ENCODE measurements at regions not wholly inside any gene's neighbourhood (a gene's known extent, or its start where the extent isn't known, plus 50 kb on each side); places are given as distances from the start of the nearest gene placed in this dataset.

DNA sequence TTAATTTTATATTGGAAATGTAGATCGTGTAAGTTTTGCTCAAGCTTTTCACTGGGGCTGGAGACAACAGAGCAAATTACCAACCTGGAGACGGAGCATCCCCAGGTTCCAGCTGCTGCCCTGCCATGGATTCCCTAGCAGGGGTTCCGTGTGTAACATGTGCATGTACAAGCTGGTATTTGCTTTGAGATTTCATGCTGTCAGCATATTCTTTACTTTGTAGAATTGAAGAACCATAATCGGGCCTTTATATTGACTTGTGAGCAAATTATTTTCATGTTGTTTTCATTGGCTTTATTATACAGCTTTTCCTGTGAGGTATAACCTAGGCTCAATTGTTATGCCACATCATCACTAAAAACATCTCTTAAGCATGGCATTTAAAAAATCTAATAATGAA lies 369.2 kb upstream of the COBL start:
- Histone ChIP-seq H3K4me1 (no peaks in the 10 kb centered on the region), H3K36me3 (no peaks in the 10 kb centered on the region), H3K9me3 (no peaks in the 10 kb centered on the region), H3K4me3 (no peak overlapping the region), H3K27ac (no peak overlapping the region), H3K27me3 (no peaks in the 10 kb centered on the region)
- WGBS, 5 donors = 86 to 89% (median 89%) methylated on average over 4 of the region's 4 CpGs
- TF ChIP-seq EP300 (IDR thresholded peaks at IDR 0.05) = no peak
- TF ChIP-seq, protein P1, sequence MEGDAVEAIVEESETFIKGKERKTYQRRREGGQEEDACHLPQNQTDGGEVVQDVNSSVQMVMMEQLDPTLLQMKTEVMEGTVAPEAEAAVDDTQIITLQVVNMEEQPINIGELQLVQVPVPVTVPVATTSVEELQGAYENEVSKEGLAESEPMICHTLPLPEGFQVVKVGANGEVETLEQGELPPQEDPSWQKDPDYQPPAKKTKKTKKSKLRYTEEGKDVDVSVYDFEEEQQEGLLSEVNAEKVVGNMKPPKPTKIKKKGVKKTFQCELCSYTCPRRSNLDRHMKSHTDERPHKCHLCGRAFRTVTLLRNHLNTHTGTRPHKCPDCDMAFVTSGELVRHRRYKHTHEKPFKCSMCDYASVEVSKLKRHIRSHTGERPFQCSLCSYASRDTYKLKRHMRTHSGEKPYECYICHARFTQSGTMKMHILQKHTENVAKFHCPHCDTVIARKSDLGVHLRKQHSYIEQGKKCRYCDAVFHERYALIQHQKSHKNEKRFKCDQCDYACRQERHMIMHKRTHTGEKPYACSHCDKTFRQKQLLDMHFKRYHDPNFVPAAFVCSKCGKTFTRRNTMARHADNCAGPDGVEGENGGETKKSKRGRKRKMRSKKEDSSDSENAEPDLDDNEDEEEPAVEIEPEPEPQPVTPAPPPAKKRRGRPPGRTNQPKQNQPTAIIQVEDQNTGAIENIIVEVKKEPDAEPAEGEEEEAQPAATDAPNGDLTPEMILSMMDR (IDR thresholded peaks at IDR 0.05) = no peak
- TF ChIP-seq POLR2A (IDR thresholded peaks at IDR 0.05) = no peak
- TF ChIP-seq POLR2AphosphoS5 (IDR thresholded peaks at IDR 0.05) = no peak
- no peak for DNase-seq
- intact Hi-C loops (cut with DNase I; ENCODE audit: low total_unique reads) = no loop called here

DNA sequence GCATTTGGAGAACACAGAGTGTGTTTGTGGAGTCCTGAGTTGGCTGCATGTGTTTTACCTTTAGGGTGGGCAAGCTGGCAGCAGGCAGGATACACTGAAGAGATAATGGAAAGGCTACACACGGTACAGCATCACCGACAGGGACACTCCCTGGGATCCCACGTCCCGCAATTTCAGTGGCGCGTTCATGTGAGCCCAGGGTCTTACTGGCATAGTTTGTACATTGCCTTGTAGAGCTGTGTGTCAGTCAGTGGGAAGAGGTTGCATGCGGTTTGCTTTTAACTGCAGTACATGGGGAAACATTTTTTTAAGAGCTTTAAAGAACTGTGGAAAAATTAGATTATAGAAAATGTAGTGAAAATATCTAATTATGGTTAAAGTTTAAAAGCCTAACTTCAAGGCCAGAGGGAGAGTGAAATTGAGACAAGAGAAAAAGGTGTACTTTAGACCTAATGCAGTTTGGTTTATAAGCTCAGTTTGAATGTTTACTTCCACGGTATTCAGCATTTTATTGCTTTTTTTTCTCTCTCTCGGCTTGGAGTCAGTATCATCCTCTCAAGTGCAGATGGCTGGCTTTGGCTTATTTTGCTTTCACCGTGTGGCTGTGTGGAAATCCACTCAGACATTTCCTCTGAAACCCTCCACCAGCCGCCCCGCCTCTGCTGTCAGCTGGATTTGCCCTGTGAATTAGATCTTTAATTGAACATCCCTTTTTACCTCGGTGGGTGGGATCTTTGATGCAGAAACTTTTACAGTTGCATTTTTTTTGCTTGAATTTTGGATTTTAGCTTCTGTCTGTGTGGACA lies 364.2 kb upstream of the COBL start:
- WGBS, 5 donors = 62 to 76% (median 73%) methylated on average over 13 of the region's 13 CpGs
- no peak overlapping the region for H3K27ac ChIP-seq
- DNase-seq = no peak
- no peak overlapping the region for H3K4me3 ChIP-seq
- no peaks in the 10 kb centered on the region for H3K4me1 ChIP-seq
- H3K36me3 ChIP-seq = no peaks in the 10 kb centered on the region
- no peaks in the 10 kb centered on the region for H3K27me3 ChIP-seq
- H3K9me3 ChIP-seq = no peaks in the 10 kb centered on the region
- TF ChIP-seq POLR2A (IDR thresholded peaks at IDR 0.05) = no peak
- TF ChIP-seq, protein P1 (IDR thresholded peaks at IDR 0.05) = no peak
- TF ChIP-seq POLR2AphosphoS5 (IDR thresholded peaks at IDR 0.05) = no peak
- TF ChIP-seq EP300 (IDR thresholded peaks at IDR 0.05) = no peak
- intact Hi-C loops (cut with DNase I; ENCODE audit: low total_unique reads) = no loop called here

- DNase-seq = no peak
- H3K27ac ChIP-seq = no peak overlapping the region
- H3K9me3 ChIP-seq = peaks cover 0 to 3% (median 0%) of the 10 kb centered on the region in 4 donors
- H3K27me3 ChIP-seq = no peaks in the 10 kb centered on the region
- no peak for TF ChIP-seq POLR2AphosphoS5 (IDR thresholded peaks at IDR 0.05)
- TF ChIP-seq, protein P1 (IDR thresholded peaks at IDR 0.05) = no peak
- no peak for TF ChIP-seq EP300 (IDR thresholded peaks at IDR 0.05)
- TF ChIP-seq POLR2A (IDR thresholded peaks at IDR 0.05) = no peak
- H3K36me3 ChIP-seq = no peaks in the 10 kb centered on the region
- H3K4me3 ChIP-seq = no peak overlapping the region
- intact Hi-C loops (cut with DNase I; ENCODE audit: low total_unique reads) = no loop called here
- 76 to 83% (median 80%) methylated on average over 9 of the region's 9 CpGs for WGBS, 5 donors
- no peaks in the 10 kb centered on the region for H3K4me1 ChIP-seq
Measured at GRCh38 chr7:51679358-51679757, 362.7 kb upstream of the COBL start.

- DNase-seq = no peak
- no peak overlapping the region for H3K4me3 ChIP-seq
- TF ChIP-seq, protein P1 (IDR thresholded peaks at IDR 0.05) = no peak
- TF ChIP-seq EP300 (IDR thresholded peaks at IDR 0.05) (no peak), POLR2A (IDR thresholded peaks at IDR 0.05) (no peak)
- no peaks in the 10 kb centered on the region for H3K4me1 ChIP-seq
- intact Hi-C loops (cut with DNase I; ENCODE audit: low total_unique reads) = no loop called here
- H3K27ac ChIP-seq = no peak overlapping the region
- 21 to 31% (median 28%) methylated on average over 5 of the region's 5 CpGs for WGBS, 5 donors
- no peaks in the 10 kb centered on the region for H3K36me3 ChIP-seq
- no peaks in the 10 kb centered on the region for H3K9me3 ChIP-seq
- no peaks in the 10 kb centered on the region for H3K27me3 ChIP-seq
Measured at GRCh38 chr7:51666751-51667150, 350.1 kb upstream of the COBL start.
